Activated CD4-positive, alpha-beta T cell treated with anti-CD3 and anti-CD28 coated beads, Interleukin-2, amount 10 ng/mL, durations not matched to agents 24 days and 14 days (primary cell): ENCODE measurements at regions not wholly inside any gene's neighbourhood (a gene's known extent, or its start where the extent isn't known, plus 50 kb on each side); places are given as distances from the start of the nearest gene placed in this dataset.
"Not testable (repeated sequence)": the region's sequence is repeated elsewhere in the genome, so short reads cannot be mapped to it uniquely, and the experiment has no call there.

ENCODE experiments used
- DNase-seq: peaks from one replicate; pipeline ENCODE4 v3.0.0; 2022
- H3K27ac Mint-ChIP-seq: one replicate; pipeline ENCODE4 v1.8.0; 2022; ENCODE audit warnings: mild to moderate bottlenecking, mixed read lengths
- H3K27me3 Mint-ChIP-seq: one replicate; pipeline ENCODE4 v1.8.0; 2022; ENCODE audit warnings: mixed read lengths
- H3K36me3 Mint-ChIP-seq: one replicate; pipeline ENCODE4 v1.8.0; 2022; ENCODE audit warnings: low read depth, mild to moderate bottlenecking, mixed read lengths
- H3K4me1 Mint-ChIP-seq: one replicate; pipeline ENCODE4 v1.8.0; 2021; ENCODE audit warnings: mixed read lengths
- H3K4me3 Mint-ChIP-seq: one replicate; pipeline ENCODE4 v1.8.0; 2022; ENCODE audit warnings: mild to moderate bottlenecking, moderate library complexity, mixed read lengths
- H3K9me3 Mint-ChIP-seq: one replicate; pipeline ENCODE4 v1.8.0; 2021; ENCODE audit warnings: mixed read lengths
- intact Hi-C: fragments of 100-400 bp; cut with micrococcal nuclease; formaldehyde crosslinking; loops from one replicate; pipeline ENCODE4 v1.15.1; 2023

DNA sequence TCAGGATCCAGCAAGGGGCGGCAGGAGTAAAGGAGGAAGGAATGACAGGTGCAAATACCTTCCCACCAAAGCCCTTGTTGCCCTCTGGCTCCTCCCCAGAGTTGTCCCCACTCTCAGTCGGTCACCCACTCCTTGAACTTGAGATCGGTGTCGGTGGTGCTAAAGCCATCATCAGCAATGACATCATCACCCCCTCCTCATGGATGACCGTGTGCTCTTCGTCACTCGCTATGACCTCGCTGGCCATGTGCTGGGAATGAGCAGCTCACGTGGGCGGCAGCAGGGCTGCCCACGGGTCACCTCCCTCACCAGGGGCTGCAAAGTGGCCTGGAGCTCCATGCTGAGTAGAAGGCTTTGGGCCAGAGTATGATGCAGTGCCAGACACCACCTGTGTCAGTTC, 405.3 kb downstream of the CACNA1B start:
- intact Hi-C loops, DNase-seq, H3K4me3 Mint-ChIP-seq, H3K27me3 Mint-ChIP-seq, H3K4me1 Mint-ChIP-seq, H3K36me3 Mint-ChIP-seq, H3K27ac Mint-ChIP-seq, H3K9me3 Mint-ChIP-seq: not testable (repeated sequence)
